ENCODE measurements at regions not wholly inside any gene's neighbourhood (a gene's known extent, or its start where the extent isn't known, plus 50 kb on each side); places are given as distances from the start of the nearest gene placed in this dataset.

GRCh38 chr9:88800329-88800682 lies 191.0 kb upstream of the S1PR3 start:
- Histone ChIP-seq H3K14ac (ENCODE audit: insufficient read length) (no peak overlapping the region), H3K36me3 (ENCODE audit: control insufficient read depth in 2 of 4, insufficient read depth in 4 of 4, low read length in 3 of 4) (no peaks in the 10 kb centered on the region), H2BK15ac (ENCODE audit: low read length) (no peak overlapping the region), H2BK12ac (ENCODE audit: low read depth, low read length) (no peak overlapping the region), H3K27me3 (replicated peaks in 1 of 4; ENCODE audit: control insufficient read depth in 3 of 4, extremely low read depth in 1 of 4, insufficient read depth in 3 of 4, low read length in 3 of 4) (no peaks in the 10 kb centered on the region; a peak in 1 of 7 replicates), H3K4me2 (ENCODE audit: insufficient read depth in 1 of 2, low read depth in 2 of 2, low read length in 2 of 2) (no peak overlapping the region), H4K20me1 (replicated peaks in 1 of 2; ENCODE audit: control insufficient read depth in 1 of 2, insufficient read depth in 2 of 2, low read length in 2 of 2) (no peaks in the 10 kb centered on the region), H3K4me1 (replicated peaks in 1 of 4; ENCODE audit: control insufficient read depth in 3 of 4, insufficient read depth in 4 of 4, low read length in 3 of 4) (no peaks in the 10 kb centered on the region), H2BK120ac (replicated peaks; ENCODE audit: low read depth, low read length) (no peak overlapping the region), H3K27ac (ENCODE audit: low read depth, low read length) (no peak overlapping the region), H3K23ac (ENCODE audit: insufficient read length) (no peak overlapping the region), H2BK20ac (ENCODE audit: low read length) (no peak overlapping the region), H3K18ac (ENCODE audit: extremely low read depth, low read length) (no peak overlapping the region), H2AFZ (ENCODE audit: low read length) (no peak overlapping the region), H3K79me1 (ENCODE audit: low read depth, low read length) (no peaks in the 10 kb centered on the region), H4K5ac (ENCODE audit: insufficient read length, low read depth, low read length) (no peak overlapping the region), H3K56ac (replicated peaks; ENCODE audit: insufficient read length, low read depth, low read length) (no peak overlapping the region), H3K4me3 (ENCODE audit: extremely low read depth in 1 of 4, insufficient read depth in 2 of 4, low read depth in 3 of 4, low read length in 4 of 4) (no peak overlapping the region), H2AK5ac (ENCODE audit: low read depth, low read length) (no peak overlapping the region), H3K23me2 (ENCODE audit: low read depth, low read length) (no peaks in the 10 kb centered on the region), H2BK5ac (ENCODE audit: low read depth, low read length) (no peak overlapping the region), H4K8ac (ENCODE audit: extremely low read depth, insufficient read depth, low read length) (no peak overlapping the region), H4K91ac (replicated peaks; ENCODE audit: insufficient read length, low read length) (no peak overlapping the region), H3K79me2 (ENCODE audit: control insufficient read depth in 1 of 2, insufficient read depth in 2 of 2, low read length in 2 of 2) (no peaks in the 10 kb centered on the region), H3K9me3 (ENCODE audit: insufficient read depth in 2 of 2, low read depth in 1 of 2, low read length in 1 of 2) (no peaks in the 10 kb centered on the region), H3K9ac (replicated peaks in 1 of 4; ENCODE audit: extremely low read depth in 1 of 4, low read depth in 3 of 4, low read length in 3 of 4) (no peak overlapping the region), H3K4ac (replicated peaks; ENCODE audit: insufficient read length, low read depth, low read length) (no peak overlapping the region)
- no peak for DNase-seq (ENCODE audit: low read depth in 1 of 2, low spot score in 2 of 2)
- FAIRE-seq: no peak
- WGBS, 2 experiments (ENCODE audit: extremely low coverage in 1 of 2, insufficient coverage in 1 of 2, insufficient read length in 1 of 2, insufficient replicate concordance in 2 of 2, low coverage in 1 of 2, low lambda C conversion rate in 2 of 2, missing lambda C conversion rate in 1 of 2): 90% methylated on average over 3 of the region's 3 CpGs; no CpG with 5 or more reads in 1 of the 2 experiments
- no peak for TF ChIP-seq YY1 (IDR thresholded peaks at IDR 0.05; ENCODE audit: low read depth, low read length)
- TF ChIP-seq ASH2L (IDR thresholded peaks at IDR 0.05; ENCODE audit: low read length): no peak
- TF ChIP-seq TAF1 (IDR thresholded peaks at IDR 0.05; ENCODE audit: low read depth, low read length): no peak
- no peak for TF ChIP-seq CTCF (IDR thresholded peaks at IDR 0.05; ENCODE audit: control extremely low read depth in 1 of 3, insufficient read depth in 1 of 3, low read depth in 1 of 3, low read length in 3 of 3)
- TF ChIP-seq POLR2AphosphoS5 (IDR thresholded peaks at IDR 0.05; ENCODE audit: low read depth, low read length): no peak
- TF ChIP-seq SIN3A (conservative IDR thresholded peaks at IDR 0.05 in 1 of 2, IDR thresholded peaks at IDR 0.05 in 1 of 2; ENCODE audit: low read depth in 1 of 2, low read length in 2 of 2): no peak
- TF ChIP-seq KDM4A (IDR thresholded peaks at IDR 0.05; ENCODE audit: low read depth, low read length, severe bottlenecking): no peak
- TF ChIP-seq HDAC2 (IDR thresholded peaks at IDR 0.05; ENCODE audit: borderline replicate concordance in 1 of 2, low read depth in 2 of 2, low read length in 2 of 2): no peak
- POLR2A ChIA-PET (ENCODE audit: partially characterized antibody): no interaction called here
- CTCF ChIA-PET (ENCODE audit: partially characterized antibody): interaction anchor here (1.7 kb wide), 1 partner anchor 13 kb away, joined by 4 read pairs; no protein-coding TSS in a partner anchor

All from H1 (cell line).